Dendritic cell treated with granulocyte-macrophage colony-stimulating factor and Interleukin-4, amounts not matched to agents 40 ng/mL and 50 ng/mL, for 4 days (primary cell): ENCODE measurements at regions not wholly inside any gene's neighbourhood (a gene's known extent, or its start where the extent isn't known, plus 50 kb on each side); places are given as distances from the start of the nearest gene placed in this dataset.
"Not testable (repeated sequence)": the region's sequence is repeated elsewhere in the genome, so short reads cannot be mapped to it uniquely, and the experiment has no call there.

Experiments used
- H3K27ac Mint-ChIP-seq: one replicate; pipeline ENCODE4 v1.8.0; 2022; ENCODE audit warnings: mild to moderate bottlenecking, mixed read lengths
- H3K27me3 Mint-ChIP-seq: one replicate; pipeline ENCODE4 v1.8.0; 2022; ENCODE audit warnings: mild to moderate bottlenecking, mixed read lengths
- H3K36me3 Mint-ChIP-seq: one replicate; pipeline ENCODE4 v1.8.0; 2022; ENCODE audit warnings: low read depth, mixed read lengths
- H3K4me1 Mint-ChIP-seq: one replicate; pipeline ENCODE4 v1.8.0; 2022; ENCODE audit warnings: low read depth, mixed read lengths
- H3K4me3 Mint-ChIP-seq: one replicate; pipeline ENCODE4 v1.8.0; 2022; ENCODE audit warnings: mild to moderate bottlenecking, moderate library complexity, mixed read lengths
- H3K9me3 Mint-ChIP-seq: one replicate; pipeline ENCODE4 v1.8.0; 2022; ENCODE audit warnings: mixed read lengths
- intact Hi-C: fragments of 100-400 bp; cut with micrococcal nuclease; formaldehyde crosslinking; loops from one replicate; pipeline ENCODE4 v1.15.0; 2022

DNA sequence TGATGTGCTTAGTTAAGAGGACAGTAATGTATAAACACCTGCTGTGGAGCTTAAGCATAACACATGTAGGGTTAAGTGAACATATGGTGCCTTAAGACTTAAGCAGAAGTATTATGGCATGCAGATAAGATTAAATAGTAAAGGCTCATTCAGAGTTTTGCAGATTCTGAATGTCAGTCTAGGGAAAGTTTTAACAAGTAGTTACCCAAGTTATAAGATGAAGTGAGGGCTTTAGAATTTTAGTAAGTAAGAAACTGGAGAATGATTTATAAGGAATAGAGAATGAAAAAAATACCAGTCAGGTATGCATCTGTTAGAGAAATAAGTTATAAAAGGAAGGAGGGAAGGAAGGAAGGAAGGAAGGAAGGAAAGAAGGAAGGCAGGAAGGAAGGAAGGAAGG is 902.1 kb downstream of the TRAM1L1 start:
- Mint-ChIP-seq H3K4me1 (no peaks in the 10 kb centered on the region), H3K4me3 (no peak overlapping the region), H3K27me3 (no peaks in the 10 kb centered on the region), H3K9me3 (no peaks in the 10 kb centered on the region), H3K36me3 (no peaks in the 10 kb centered on the region), H3K27ac (no peak overlapping the region)
- intact Hi-C loops, result no loop called here

DNA sequence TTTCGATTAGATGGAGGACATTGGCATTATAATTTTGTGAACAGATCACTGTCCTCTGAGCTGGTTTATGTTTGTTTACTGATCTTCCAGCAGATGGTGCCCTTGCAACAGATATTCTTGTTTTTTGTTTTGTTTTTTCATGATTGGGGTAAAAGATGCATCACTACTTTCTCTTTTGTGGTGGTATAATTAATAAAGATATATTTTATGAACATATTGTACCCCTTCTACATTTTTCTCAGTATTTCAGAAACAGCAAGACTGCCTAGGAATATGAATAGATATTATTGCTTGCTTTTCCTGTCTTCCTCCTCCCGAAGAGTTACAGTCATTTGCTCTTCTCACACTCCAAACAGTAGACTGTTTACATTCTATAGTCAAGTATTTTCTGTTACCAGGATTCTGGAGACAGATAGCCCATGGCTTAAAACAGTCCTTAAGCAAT is 905.2 kb downstream of the TRAM1L1 start:
- no peaks in the 10 kb centered on the region for H3K36me3 Mint-ChIP-seq
- intact Hi-C loops, result no loop called here
- H3K9me3 Mint-ChIP-seq, result no peaks in the 10 kb centered on the region
- no peak overlapping the region for H3K4me3 Mint-ChIP-seq
- H3K27ac Mint-ChIP-seq, result no peak overlapping the region
- no peaks in the 10 kb centered on the region for H3K27me3 Mint-ChIP-seq
- H3K4me1 Mint-ChIP-seq, result no peaks in the 10 kb centered on the region

DNA sequence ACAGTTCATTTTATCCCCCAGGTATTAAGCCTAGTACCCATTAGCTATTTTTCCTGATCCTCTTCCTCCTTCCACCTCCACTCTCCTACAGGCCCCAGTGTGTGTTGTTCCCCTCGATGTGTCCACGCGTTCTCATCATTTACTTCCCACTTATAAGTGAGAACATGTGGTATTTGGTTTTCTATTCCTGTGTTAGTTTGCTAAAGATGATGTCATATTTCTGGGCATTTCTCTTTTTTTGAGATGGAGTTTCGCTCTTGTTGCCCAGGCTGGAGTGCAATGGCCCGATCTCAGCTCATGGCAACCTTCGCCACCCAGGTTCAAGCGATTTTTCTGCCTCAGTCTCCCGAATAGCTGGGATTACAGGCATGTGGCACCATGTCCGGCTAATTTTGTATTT is 934.0 kb downstream of the TRAM1L1 start:
- intact Hi-C loops, H3K27ac Mint-ChIP-seq, H3K4me3 Mint-ChIP-seq, H3K9me3 Mint-ChIP-seq, H3K36me3 Mint-ChIP-seq, H3K4me1 Mint-ChIP-seq, H3K27me3 Mint-ChIP-seq: not testable (repeated sequence)

DNA sequence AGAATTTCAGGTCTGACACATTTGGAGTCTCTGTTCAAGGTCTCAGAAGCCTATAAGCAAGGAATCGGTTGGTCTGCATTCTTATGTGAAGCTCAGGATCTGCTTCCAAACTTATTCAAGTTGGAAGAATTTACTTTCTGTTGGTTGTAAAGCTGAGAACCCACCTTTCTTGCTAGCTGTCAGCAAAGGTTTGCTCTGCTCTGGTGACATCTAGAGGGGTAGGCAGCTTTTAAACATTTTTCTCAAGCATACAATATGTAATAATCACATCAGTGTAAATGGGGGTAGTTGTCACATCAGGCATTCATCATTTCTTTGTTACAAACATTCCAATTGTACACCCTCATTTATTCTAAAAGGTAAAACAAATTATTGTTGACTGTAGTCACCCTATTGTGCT is 935.2 kb downstream of the TRAM1L1 start:
- H3K27ac Mint-ChIP-seq, result no peak overlapping the region
- H3K4me3 Mint-ChIP-seq, result no peak overlapping the region
- intact Hi-C loops, result no loop called here
- no peaks in the 10 kb centered on the region for H3K9me3 Mint-ChIP-seq
- H3K36me3 Mint-ChIP-seq, result no peaks in the 10 kb centered on the region
- no peaks in the 10 kb centered on the region for H3K27me3 Mint-ChIP-seq
- H3K4me1 Mint-ChIP-seq, result no peaks in the 10 kb centered on the region

DNA sequence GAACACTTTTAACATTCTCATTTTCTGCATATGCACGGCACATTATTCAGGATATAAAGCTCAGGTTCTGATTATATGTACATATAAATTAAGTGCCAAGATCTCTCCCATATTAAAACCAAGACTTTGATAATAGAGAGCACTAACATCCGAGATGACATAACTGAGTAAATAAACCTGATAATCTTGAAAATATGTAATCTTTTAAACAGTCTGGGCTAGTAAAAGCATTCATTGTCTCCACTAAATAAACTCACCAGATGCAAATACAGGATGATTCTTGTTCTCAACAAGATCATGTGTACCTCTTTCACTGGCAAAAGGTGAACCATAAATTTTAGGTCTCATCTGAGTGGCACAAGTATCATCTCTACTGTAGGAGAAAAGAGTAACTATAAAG is 942.2 kb downstream of the TRAM1L1 start:
- H3K36me3 Mint-ChIP-seq, result no peaks in the 10 kb centered on the region
- no peaks in the 10 kb centered on the region for H3K27me3 Mint-ChIP-seq
- H3K4me1 Mint-ChIP-seq, result no peaks in the 10 kb centered on the region
- intact Hi-C loops, result no loop called here
- H3K4me3 Mint-ChIP-seq, result no peak overlapping the region
- no peak overlapping the region for H3K27ac Mint-ChIP-seq
- no peaks in the 10 kb centered on the region for H3K9me3 Mint-ChIP-seq

DNA sequence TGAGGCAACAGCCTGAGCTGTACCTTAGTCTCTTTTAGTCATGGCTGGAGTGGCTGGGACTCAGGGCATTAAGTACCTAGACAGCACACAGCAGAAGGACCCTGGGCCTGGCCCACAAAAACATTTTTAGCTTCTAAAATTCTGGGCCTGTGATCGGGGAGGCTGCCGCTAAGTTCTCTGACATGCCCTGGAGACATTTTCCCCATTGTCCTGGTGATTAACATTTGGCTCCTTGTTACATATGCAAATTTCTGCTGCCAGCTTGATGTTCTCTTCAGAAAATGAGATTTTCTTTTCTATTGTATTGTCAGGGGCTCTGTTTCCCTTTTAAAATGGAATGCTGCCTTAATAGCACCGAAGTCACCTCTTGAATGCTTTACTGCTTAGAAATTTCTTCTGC is 952.4 kb downstream of the TRAM1L1 start:
- Mint-ChIP-seq H3K27ac (no peak overlapping the region), H3K9me3 (no peaks in the 10 kb centered on the region), H3K27me3 (no peaks in the 10 kb centered on the region), H3K4me1 (no peaks in the 10 kb centered on the region), H3K4me3 (no peak overlapping the region), H3K36me3 (no peaks in the 10 kb centered on the region)
- intact Hi-C loops, result no loop called here

DNA sequence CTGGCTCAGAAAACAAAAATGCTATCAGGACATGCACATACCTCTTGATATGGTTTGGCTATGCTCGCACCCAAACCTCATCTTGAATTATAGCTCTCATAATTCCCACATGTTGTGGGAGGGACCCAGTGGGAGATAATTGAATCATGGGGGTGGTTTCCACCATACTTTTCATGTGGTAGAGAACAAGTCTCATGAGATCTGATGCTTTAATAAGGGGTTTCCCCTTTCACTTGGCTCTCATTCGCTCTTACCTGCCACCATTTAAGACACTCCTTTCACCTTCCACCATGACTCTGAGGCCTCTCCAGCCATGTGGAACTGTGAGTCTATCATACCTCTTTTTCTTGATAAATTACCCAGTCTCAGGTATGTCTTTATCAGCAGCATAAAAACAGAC is 958.6 kb downstream of the TRAM1L1 start:
- Mint-ChIP-seq H3K4me1 (no peaks in the 10 kb centered on the region), H3K36me3 (no peaks in the 10 kb centered on the region), H3K27me3 (no peaks in the 10 kb centered on the region), H3K9me3 (no peaks in the 10 kb centered on the region), H3K4me3 (no peak overlapping the region), H3K27ac (no peak overlapping the region)
- intact Hi-C loops, result no loop called here

DNA sequence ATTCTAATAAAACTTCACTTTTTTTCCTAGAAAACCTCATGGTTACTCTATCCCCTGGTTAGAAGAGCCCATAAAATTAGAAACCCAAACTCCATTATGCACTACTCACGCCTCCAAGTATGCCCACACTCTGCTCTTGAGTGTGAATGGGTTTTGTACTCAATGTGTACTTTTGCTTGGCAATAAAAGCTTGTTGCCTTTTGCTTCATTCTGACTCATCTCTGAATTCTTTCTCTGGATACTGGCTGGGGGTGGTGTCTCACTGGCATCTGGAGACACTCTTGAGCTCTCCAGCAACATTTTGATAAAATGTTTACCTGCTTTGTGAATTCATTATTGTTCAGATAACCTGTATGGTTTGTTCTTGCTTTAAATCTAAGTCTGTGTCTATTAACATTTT is 963.3 kb downstream of the TRAM1L1 start:
- no peaks in the 10 kb centered on the region for H3K36me3 Mint-ChIP-seq
- H3K9me3 Mint-ChIP-seq, result no peaks in the 10 kb centered on the region
- H3K4me3 Mint-ChIP-seq, result no peak overlapping the region
- H3K4me1 Mint-ChIP-seq, result no peaks in the 10 kb centered on the region
- H3K27ac Mint-ChIP-seq, result no peak overlapping the region
- intact Hi-C loops, result no loop called here
- no peaks in the 10 kb centered on the region for H3K27me3 Mint-ChIP-seq

DNA sequence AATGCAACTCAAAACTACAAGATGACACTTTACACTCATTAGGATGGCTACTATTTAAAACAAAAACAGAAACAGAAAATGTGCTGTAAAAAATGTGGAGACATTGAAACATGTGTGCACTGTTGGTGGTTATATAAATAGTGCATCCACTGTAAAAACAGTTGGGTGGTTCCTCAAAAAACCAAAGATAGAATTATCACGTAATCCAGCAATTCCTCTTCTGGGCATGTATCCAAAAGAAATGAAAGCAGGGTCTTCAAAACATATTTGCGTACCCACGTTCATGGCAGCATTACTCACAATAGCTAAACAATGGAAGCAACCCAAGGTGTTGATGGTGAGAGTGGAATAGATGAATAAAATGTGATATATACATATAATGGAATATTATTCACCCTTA is 967.2 kb downstream of the TRAM1L1 start:
- intact Hi-C loops, result no loop called here
- H3K9me3 Mint-ChIP-seq, result no peaks in the 10 kb centered on the region
- H3K4me1 Mint-ChIP-seq, result no peaks in the 10 kb centered on the region
- no peak overlapping the region for H3K4me3 Mint-ChIP-seq
- no peak overlapping the region for H3K27ac Mint-ChIP-seq
- H3K36me3 Mint-ChIP-seq, result no peaks in the 10 kb centered on the region
- H3K27me3 Mint-ChIP-seq, result no peaks in the 10 kb centered on the region

DNA sequence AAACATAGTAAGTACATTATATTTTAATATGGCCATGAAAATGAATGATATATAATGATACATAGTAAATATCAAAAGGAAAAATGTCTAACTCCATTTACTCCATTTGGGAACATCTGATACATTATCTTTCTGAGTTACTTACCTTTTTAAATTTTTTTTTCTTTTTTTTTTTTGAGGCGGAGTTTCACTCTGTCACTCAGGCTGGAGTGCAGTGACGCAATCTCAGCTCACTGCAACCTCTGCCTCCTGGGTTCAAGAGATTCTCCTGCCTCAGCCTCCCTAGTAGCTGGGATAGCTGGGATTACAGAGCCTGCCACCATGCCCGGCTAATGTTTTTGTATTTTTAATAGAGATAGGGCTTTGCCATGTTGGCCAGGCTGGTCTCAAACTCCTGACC is 972.5 kb downstream of the TRAM1L1 start:
- H3K9me3 Mint-ChIP-seq, H3K27ac Mint-ChIP-seq, H3K4me1 Mint-ChIP-seq, H3K27me3 Mint-ChIP-seq, H3K4me3 Mint-ChIP-seq, intact Hi-C loops, H3K36me3 Mint-ChIP-seq: not testable (repeated sequence)

DNA sequence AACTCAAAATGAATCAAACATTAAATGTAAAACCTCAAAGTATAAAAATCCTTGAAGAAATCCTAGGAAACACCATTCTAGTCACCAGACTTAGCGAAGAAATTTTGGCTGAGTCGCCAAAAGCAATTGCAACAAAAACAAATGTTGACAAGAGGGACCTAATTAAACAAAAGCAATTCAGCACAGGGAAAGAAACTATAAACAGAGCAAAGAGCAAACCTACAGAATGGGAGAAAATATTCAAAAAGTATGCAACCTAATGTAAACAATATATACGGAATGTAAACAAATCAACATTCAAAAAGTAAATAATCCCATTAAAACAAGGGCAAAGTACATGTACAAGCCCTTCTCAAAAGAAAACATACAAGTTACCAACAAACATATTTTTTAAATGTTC is 974.7 kb downstream of the TRAM1L1 start:
- H3K4me3 Mint-ChIP-seq, result no peak overlapping the region
- no peaks in the 10 kb centered on the region for H3K36me3 Mint-ChIP-seq
- H3K9me3 Mint-ChIP-seq, result no peaks in the 10 kb centered on the region
- H3K27me3 Mint-ChIP-seq, result no peaks in the 10 kb centered on the region
- intact Hi-C loops, result no loop called here
- H3K4me1 Mint-ChIP-seq, result no peaks in the 10 kb centered on the region
- H3K27ac Mint-ChIP-seq, result no peak overlapping the region

DNA sequence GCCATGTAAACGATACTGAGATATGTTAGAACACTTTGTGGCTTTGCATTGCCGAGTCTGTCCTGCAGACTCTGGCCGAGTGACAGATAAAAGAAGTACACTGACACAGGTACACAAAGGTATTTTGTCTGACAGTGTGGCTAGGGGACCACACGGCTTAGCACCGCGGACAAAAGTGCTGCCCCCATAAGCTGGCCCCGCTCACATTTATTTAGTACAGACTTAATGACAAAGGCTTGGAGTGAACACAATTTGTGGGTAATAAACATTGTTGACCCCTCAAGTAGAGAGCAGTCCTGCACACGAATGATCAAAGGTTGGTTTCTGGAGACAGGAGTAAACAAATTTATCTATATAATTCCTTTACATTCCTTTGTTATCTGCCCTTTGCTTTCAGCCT is 976.8 kb downstream of the TRAM1L1 start:
- Mint-ChIP-seq H3K27me3 (no peaks in the 10 kb centered on the region), H3K9me3 (no peaks in the 10 kb centered on the region), H3K27ac (no peak overlapping the region), H3K4me1 (no peaks in the 10 kb centered on the region), H3K36me3 (no peaks in the 10 kb centered on the region), H3K4me3 (no peak overlapping the region)
- intact Hi-C loops, result no loop called here

DNA sequence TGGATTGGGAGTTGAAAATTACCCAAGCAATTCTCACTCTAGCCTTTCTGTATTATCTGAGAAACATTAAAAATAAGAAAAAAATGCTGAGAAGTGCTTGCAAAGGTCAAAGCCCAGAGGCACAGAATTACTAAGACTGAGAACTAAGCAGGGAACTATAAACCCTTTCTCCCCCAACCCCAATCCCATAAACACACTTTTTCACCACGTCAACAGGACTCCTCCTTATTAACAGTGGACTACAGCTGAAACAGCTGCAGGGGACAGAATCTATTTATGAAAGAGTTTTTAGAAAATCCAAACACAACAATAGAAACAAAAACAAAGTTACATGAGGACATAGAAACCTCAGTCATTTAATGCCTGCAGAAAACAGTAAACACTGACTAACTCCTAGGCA is 984.1 kb downstream of the TRAM1L1 start:
- intact Hi-C loops, result no loop called here

DNA sequence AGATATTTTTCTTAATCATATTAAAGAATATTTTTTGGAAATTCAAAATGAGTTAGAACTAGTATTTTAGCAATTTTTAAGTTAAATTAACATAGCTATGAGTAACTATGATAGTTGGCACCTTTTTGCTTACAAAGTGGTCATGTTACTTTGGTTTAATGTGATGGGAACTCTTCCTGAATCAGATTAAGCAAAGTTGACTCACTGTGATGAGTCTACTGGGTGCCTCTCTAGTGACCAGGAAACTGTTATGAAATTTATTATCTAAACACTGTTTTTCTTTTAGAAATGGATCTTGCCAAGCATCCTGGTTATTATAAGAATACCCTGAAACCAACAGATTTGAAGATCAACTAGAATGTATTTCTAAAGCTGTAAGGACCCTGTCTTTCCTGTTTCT is 985.8 kb downstream of the TRAM1L1 start:
- H3K9me3 Mint-ChIP-seq, result peaks cover 18% of the 10 kb centered on the region
- H3K4me1 Mint-ChIP-seq, result no peaks in the 10 kb centered on the region
- no peaks in the 10 kb centered on the region for H3K27me3 Mint-ChIP-seq
- H3K27ac Mint-ChIP-seq, result no peak overlapping the region
- no peak overlapping the region for H3K4me3 Mint-ChIP-seq
- no peaks in the 10 kb centered on the region for H3K36me3 Mint-ChIP-seq
- intact Hi-C loops, result no loop called here

More for the DNA sequence above, 984.1 kb downstream of the TRAM1L1 start:
- Mint-ChIP-seq H3K4me1 (no peaks in the 10 kb centered on the region), H3K36me3 (no peaks in the 10 kb centered on the region), H3K9me3 (peaks cover 18% of the 10 kb centered on the region), H3K27ac (no peak overlapping the region), H3K4me3 (no peak overlapping the region), H3K27me3 (no peaks in the 10 kb centered on the region)

DNA sequence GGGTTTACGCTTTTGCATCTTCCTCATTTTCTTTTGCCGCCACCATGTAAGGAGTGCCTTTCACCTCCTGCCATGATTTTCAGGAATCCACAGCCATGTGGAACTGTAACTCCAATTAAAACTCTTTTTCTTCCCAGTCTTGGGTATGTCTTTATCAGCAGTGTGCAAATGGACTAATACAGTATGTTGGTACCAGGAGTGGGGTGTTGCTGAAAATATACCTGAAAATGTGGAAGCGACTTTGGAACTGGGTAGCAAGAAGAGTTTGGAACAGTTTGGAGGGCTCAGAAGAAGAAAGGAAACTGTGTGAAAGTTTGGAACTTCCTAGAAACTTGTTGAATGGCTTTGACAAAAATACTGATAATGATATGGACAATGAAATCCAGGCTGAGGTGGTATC is 983.9 kb upstream of the NDST4 start:
- H3K27ac Mint-ChIP-seq, H3K36me3 Mint-ChIP-seq, H3K4me3 Mint-ChIP-seq, intact Hi-C loops, H3K27me3 Mint-ChIP-seq, H3K4me1 Mint-ChIP-seq: not testable (repeated sequence)
- peaks cover 18% of the 10 kb centered on the region for H3K9me3 Mint-ChIP-seq

DNA sequence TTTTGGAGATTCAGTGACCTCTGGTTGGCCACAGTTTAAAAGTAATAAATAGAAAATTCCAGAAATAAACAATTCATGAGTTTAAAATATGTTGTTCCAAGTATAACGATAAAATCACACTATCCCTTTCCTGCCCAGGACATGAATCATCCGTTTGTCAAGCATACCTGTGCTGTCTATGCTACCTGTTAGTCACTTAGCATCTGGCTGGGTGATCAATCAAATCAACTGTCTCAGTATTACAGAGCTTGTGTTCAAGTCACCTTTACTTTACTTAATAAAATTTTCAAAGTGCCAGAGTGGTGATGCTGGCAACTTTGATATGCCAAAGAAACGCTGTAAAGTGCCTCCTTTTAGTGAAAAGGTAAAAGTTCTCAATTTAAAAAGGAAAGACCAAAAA is 979.5 kb upstream of the NDST4 start:
- H3K27ac Mint-ChIP-seq, result no peak overlapping the region
- H3K4me3 Mint-ChIP-seq, result no peak overlapping the region
- no peaks in the 10 kb centered on the region for H3K36me3 Mint-ChIP-seq
- intact Hi-C loops, result no loop called here
- no peaks in the 10 kb centered on the region for H3K27me3 Mint-ChIP-seq
- no peaks in the 10 kb centered on the region for H3K4me1 Mint-ChIP-seq
- H3K9me3 Mint-ChIP-seq, result peaks cover 16% of the 10 kb centered on the region
